HFFc6 (cell line): ENCODE measurements at regions not wholly inside any gene's neighbourhood (a gene's known extent, or its start where the extent isn't known, plus 50 kb on each side); places are given as distances from the start of the nearest gene placed in this dataset.

ENCODE experiments used
- DNase-seq: peaks from one replicate; pipeline ENCODE4 v3.0.0-alpha.2; 2018
- H3K27ac Mint-ChIP-seq: 2 replicates; pipeline ENCODE4 v1.8.0; 2020; ENCODE audit warnings: mild to moderate bottlenecking, mixed read lengths
- H3K27me3 Mint-ChIP-seq: 2 replicates; pipeline ENCODE4 v1.8.0; 2021; ENCODE audit warnings: mild to moderate bottlenecking, moderate library complexity, mixed read lengths; ENCODE audit not compliant: insufficient read depth
- H3K36me3 Mint-ChIP-seq: 2 replicates; pipeline ENCODE4 v1.8.0; 2021; ENCODE audit warnings: low read depth, mixed read lengths
- H3K4me1 Mint-ChIP-seq: 2 replicates; pipeline ENCODE4 v1.8.0; 2020; ENCODE audit warnings: low read depth, mixed read lengths
- H3K4me3 Mint-ChIP-seq: 2 replicates; pipeline ENCODE4 v1.8.0; 2020; ENCODE audit warnings: mild to moderate bottlenecking, moderate library complexity, mixed read lengths
- H3K9me3 Mint-ChIP-seq: 2 replicates; pipeline ENCODE4 v1.8.0; 2020; ENCODE audit warnings: mild to moderate bottlenecking, mixed read lengths
- TF ChIP-seq, protein P1 (sequence below): fragments of 200-600 bp; sonication (generic); IDR thresholded peaks from 2 replicates; pipeline ENCODE4 v1.5.0; 2021; ENCODE audit warnings: antibody characterized with exemption, mild to moderate bottlenecking

DNA sequence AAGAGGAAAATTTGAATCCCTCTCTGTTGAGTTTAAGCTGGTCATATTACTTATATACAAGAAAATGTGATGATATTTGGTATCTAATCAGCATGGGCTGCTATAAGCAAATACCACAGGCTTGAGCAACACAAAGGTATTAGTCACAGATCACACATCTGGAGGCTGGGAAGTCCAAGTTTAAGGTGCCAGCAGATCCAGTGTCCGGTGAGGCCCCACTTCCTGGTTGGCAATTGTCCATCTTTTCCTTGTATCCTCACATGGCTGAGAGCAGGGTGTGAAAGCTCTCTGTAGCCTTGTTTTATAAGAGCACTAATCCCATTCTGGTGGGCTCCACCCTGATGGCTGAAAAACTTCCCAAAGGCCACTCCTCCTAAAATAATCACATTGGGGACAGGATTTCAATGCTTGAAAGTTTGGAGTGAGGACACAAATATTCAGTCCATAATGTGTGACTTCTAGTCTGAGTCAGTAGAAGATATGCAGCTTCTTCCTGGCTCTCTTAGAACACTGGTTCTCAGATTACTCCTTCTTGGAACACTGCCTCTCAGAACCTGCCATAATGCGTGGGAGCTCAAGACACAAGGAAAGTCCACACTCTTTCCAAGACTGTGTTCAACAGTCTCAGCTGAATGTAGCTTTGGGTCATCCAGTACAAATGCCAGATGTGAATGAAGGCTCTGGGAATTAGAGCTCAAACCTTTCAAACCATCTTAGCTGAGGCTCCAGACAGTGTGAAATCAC lies 124.1 kb downstream of the PRDM9 start:
- Mint-ChIP-seq H3K36me3 (no peaks in the 10 kb centered on the region), H3K4me1 (no peaks in the 10 kb centered on the region), H3K9me3 (peaks cover 20% of the 10 kb centered on the region), H3K4me3 (no peak overlapping the region), H3K27ac (no peak overlapping the region), H3K27me3 (no peaks in the 10 kb centered on the region)
- no peak for DNase-seq
- TF ChIP-seq, protein P1, sequence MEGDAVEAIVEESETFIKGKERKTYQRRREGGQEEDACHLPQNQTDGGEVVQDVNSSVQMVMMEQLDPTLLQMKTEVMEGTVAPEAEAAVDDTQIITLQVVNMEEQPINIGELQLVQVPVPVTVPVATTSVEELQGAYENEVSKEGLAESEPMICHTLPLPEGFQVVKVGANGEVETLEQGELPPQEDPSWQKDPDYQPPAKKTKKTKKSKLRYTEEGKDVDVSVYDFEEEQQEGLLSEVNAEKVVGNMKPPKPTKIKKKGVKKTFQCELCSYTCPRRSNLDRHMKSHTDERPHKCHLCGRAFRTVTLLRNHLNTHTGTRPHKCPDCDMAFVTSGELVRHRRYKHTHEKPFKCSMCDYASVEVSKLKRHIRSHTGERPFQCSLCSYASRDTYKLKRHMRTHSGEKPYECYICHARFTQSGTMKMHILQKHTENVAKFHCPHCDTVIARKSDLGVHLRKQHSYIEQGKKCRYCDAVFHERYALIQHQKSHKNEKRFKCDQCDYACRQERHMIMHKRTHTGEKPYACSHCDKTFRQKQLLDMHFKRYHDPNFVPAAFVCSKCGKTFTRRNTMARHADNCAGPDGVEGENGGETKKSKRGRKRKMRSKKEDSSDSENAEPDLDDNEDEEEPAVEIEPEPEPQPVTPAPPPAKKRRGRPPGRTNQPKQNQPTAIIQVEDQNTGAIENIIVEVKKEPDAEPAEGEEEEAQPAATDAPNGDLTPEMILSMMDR, result no peak

DNA sequence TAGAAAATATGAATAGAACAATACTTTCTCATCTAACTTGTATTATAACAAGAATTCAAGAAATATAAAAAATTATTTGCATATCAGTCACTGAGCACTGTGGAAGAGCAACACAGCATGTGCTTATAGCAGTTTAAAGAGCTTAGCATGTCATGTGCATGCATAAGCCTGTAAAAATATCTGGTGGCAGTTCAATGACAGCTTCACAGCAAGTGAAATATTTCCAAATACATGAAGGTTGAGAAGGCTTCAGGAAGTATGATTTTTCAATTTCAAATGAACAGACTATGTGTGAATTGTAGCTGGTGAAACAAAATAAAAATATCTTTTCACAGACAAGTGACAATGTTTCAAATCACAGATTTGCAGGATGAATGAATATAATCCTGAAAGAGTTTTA lies 128.5 kb downstream of the PRDM9 start:
- Mint-ChIP-seq H3K4me3 (no peak overlapping the region), H3K27me3 (no peaks in the 10 kb centered on the region), H3K4me1 (no peaks in the 10 kb centered on the region), H3K36me3 (no peaks in the 10 kb centered on the region), H3K9me3 (peaks cover 31% of the 10 kb centered on the region), H3K27ac (no peak overlapping the region)
- DNase-seq, result no peak
- TF ChIP-seq, protein P1, result no peak

DNA sequence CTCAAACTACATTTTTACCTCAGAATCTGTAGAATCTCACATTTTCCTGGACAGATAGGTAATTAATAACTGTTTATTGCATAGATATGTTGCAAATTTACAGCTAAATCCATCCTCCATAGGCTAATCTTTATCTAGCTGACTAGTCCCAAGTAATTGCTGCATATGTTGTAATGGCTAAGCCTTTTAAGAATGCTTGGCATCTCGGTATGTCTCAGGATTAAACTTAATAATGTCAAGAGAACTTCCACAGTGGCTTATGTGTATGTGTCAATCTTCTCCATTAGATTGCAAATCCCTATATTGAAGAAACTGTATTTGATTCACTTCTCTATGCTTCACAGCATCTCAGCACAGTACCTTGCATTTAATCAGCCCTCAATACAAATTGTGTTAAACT lies 131.9 kb downstream of the PRDM9 start:
- Mint-ChIP-seq H3K27me3 (no peaks in the 10 kb centered on the region), H3K4me3 (no peak overlapping the region), H3K9me3 (peaks cover 38% of the 10 kb centered on the region), H3K4me1 (no peaks in the 10 kb centered on the region), H3K27ac (no peak overlapping the region), H3K36me3 (no peaks in the 10 kb centered on the region)
- TF ChIP-seq, protein P1, result no peak
- no peak for DNase-seq

DNA sequence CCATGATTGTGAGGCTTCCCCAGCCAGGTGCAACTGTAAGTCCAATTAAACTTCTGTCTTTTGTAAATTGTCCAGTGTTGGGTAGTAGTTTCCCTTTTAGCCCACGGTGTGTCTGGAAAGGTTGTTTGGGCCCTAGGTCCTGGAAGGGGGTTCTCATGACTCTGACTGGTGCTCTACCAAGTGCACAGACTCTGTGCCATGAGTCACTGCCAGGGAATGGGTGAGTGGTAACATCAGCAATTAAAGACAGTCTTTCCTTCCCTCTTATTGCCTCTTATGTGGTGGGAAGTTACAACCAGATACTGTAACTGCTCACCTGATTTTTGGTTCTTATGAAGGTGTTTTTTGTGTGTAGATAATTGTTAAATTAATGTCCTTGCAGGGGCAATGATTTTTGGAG lies 141.2 kb downstream of the PRDM9 start:
- Mint-ChIP-seq H3K9me3 (peaks cover 46% of the 10 kb centered on the region), H3K27me3 (no peaks in the 10 kb centered on the region; the same call in 1 of the 2 replicates), H3K4me3 (no peak overlapping the region), H3K27ac (no peak overlapping the region), H3K4me1 (no peaks in the 10 kb centered on the region), H3K36me3 (no peaks in the 10 kb centered on the region; the same call in 1 of the 2 replicates)
- DNase-seq, result no peak
- TF ChIP-seq, protein P1, result no peak

DNA sequence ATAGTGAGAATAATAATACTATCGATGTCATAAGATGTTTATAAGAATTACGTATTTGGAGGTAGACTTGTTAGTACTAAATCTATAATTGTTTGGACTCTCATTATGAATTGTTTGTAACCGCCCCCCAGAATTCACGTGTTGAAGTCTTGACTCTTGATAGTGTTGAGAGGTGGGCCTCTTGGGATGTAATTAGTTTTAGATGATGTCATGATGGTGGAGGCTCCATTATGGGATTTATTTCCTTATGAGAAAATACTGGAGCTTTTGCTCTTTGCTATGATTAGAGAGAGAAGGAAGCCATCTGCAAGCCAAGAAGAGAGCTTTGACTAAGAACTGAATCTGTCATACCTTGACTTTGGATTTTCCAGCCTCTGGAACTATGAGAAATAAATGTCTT lies 142.2 kb downstream of the PRDM9 start:
- H3K4me1 Mint-ChIP-seq, result no peaks in the 10 kb centered on the region
- no peak overlapping the region for H3K27ac Mint-ChIP-seq
- TF ChIP-seq, protein P1, result no peak
- no peak overlapping the region for H3K4me3 Mint-ChIP-seq
- peaks cover 45% of the 10 kb centered on the region for H3K9me3 Mint-ChIP-seq
- H3K27me3 Mint-ChIP-seq, result no peaks in the 10 kb centered on the region; the same call in 1 of the 2 replicates
- DNase-seq, result no peak
- no peaks in the 10 kb centered on the region; the same call in 1 of the 2 replicates for H3K36me3 Mint-ChIP-seq
